ENCODE measurements at regions not wholly inside any gene's neighbourhood (a gene's known extent, or its start where the extent isn't known, plus 50 kb on each side); places are given as distances from the start of the nearest gene placed in this dataset.
A peak's percentile ranks its signal among the peaks of the same experiment; 100 is the strongest.
"Not testable (repeated sequence)": the region's sequence is repeated elsewhere in the genome, so short reads cannot be mapped to it uniquely, and the experiment has no call there.

DNA sequence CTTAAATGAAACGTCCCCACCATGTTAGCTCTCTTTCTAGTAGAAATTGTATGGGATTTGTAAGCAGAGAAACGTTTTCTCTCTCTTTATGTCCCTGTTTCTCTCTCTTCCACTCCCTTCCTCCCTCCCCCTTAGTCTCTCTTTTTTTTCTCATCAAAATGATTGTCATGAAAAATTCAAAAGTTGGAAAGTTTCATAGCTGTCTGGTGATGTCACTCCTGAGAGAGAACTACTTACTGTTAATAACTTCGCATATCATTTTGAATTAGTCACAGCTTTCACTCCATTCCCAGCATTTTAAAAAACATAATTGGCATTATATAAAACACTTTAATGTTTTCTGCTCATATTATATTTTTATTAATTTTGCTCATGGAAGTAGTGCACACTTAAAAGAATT, 331.1 kb downstream of the C3orf38 start:
- no peak for FAIRE-seq
- Histone ChIP-seq H3K36me3 (ENCODE audit: control insufficient read depth in 3 of 3, insufficient read depth in 2 of 3, low read depth in 1 of 3, low read length in 3 of 3) (no peaks in the 10 kb centered on the region), H3K27ac (ENCODE audit: low read depth in 1 of 3, low read length in 2 of 3) (no peak overlapping the region), H3K27me3 (ENCODE audit: control insufficient read depth in 3 of 3, insufficient read depth in 3 of 3, low read length in 3 of 3) (no peaks in the 10 kb centered on the region), H3K4me3 (ENCODE audit: low read depth in 1 of 3, low read length in 3 of 3) (no peak overlapping the region), H3K9me3 (ENCODE audit: control insufficient read depth in 2 of 2, insufficient read depth in 1 of 2, low read depth in 1 of 2, low read length in 1 of 2) (no peaks in the 10 kb centered on the region), H3K4me1 (ENCODE audit: control insufficient read depth in 3 of 3, insufficient read depth in 2 of 3, low read depth in 1 of 3, low read length in 2 of 3) (no peaks in the 10 kb centered on the region)
- no peak for DNase-seq
- WGBS, 3 donors = 49 to 61% (median 49%) methylated on average over 3 of the region's 3 CpGs

- no peak for FAIRE-seq
- DNase-seq = no peak
- Histone ChIP-seq H3K4me3 (ENCODE audit: low read depth in 1 of 3, low read length in 3 of 3) (no peak overlapping the region), H3K27ac (ENCODE audit: low read depth in 1 of 3, low read length in 2 of 3) (no peak overlapping the region), H3K27me3 (ENCODE audit: control insufficient read depth in 3 of 3, insufficient read depth in 3 of 3, low read length in 3 of 3) (no peaks in the 10 kb centered on the region), H3K4me1 (ENCODE audit: control insufficient read depth in 3 of 3, insufficient read depth in 2 of 3, low read depth in 1 of 3, low read length in 2 of 3) (no peaks in the 10 kb centered on the region), H3K36me3 (ENCODE audit: control insufficient read depth in 3 of 3, insufficient read depth in 2 of 3, low read depth in 1 of 3, low read length in 3 of 3) (no peaks in the 10 kb centered on the region), H3K9me3 (ENCODE audit: control insufficient read depth in 2 of 2, insufficient read depth in 1 of 2, low read depth in 1 of 2, low read length in 1 of 2) (no peaks in the 10 kb centered on the region)
Measured at GRCh38 chr3:88485001-88485400, 335.2 kb downstream of the C3orf38 start.

- not testable (repeated sequence) for H3K4me1 ChIP-seq (ENCODE audit: control insufficient read depth in 3 of 3, insufficient read depth in 2 of 3, low read depth in 1 of 3, low read length in 2 of 3); H3K9me3 ChIP-seq (ENCODE audit: control insufficient read depth in 2 of 2, insufficient read depth in 1 of 2, low read depth in 1 of 2, low read length in 1 of 2); H3K27ac ChIP-seq (ENCODE audit: low read depth in 1 of 3, low read length in 2 of 3); FAIRE-seq; H3K27me3 ChIP-seq (ENCODE audit: control insufficient read depth in 3 of 3, insufficient read depth in 3 of 3, low read length in 3 of 3); H3K36me3 ChIP-seq (ENCODE audit: control insufficient read depth in 3 of 3, insufficient read depth in 2 of 3, low read depth in 1 of 3, low read length in 3 of 3); DNase-seq; H3K4me3 ChIP-seq (ENCODE audit: low read depth in 1 of 3, low read length in 3 of 3)
- WGBS, 3 donors = 35 to 72% (median 59%) methylated on average over 15 of the region's 15 CpGs
Measured at GRCh38 chr3:88508818-88509217, 359.1 kb downstream of the C3orf38 start.

DNA sequence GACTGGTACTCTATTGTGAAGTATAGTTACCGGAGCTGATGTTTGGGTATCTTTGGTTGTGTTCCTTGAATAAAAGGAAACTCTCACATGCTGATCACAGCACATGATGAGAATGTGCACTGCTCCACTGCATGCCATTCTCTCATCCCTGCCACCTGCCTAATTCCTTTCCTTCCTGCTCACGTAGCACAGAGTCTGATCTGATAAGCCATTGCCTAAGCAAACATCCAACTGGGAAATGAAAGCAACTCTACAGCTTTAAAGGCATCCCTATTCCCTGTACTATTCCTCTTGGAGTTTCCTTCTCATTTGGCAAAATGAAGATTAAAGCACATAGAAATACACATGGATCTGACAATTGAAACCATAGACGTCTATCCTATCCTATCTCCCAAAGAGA, 359.8 kb downstream of the C3orf38 start:
- Histone ChIP-seq H3K9me3 (ENCODE audit: control insufficient read depth in 2 of 2, insufficient read depth in 1 of 2, low read depth in 1 of 2, low read length in 1 of 2) (no peaks in the 10 kb centered on the region), H3K27ac (ENCODE audit: low read depth in 1 of 3, low read length in 2 of 3) (no peak overlapping the region), H3K27me3 (ENCODE audit: control insufficient read depth in 3 of 3, insufficient read depth in 3 of 3, low read length in 3 of 3) (no peaks in the 10 kb centered on the region), H3K36me3 (ENCODE audit: control insufficient read depth in 3 of 3, insufficient read depth in 2 of 3, low read depth in 1 of 3, low read length in 3 of 3) (no peaks in the 10 kb centered on the region), H3K4me3 (ENCODE audit: low read depth in 1 of 3, low read length in 3 of 3) (no peak overlapping the region), H3K4me1 (ENCODE audit: control insufficient read depth in 3 of 3, insufficient read depth in 2 of 3, low read depth in 1 of 3, low read length in 2 of 3) (no peaks in the 10 kb centered on the region)
- peak; percentile 5 to 45 for DNase-seq
- FAIRE-seq = no peak
- 41 to 57% (median 48%) methylated on average over 3 of the region's 3 CpGs for WGBS, 3 donors

DNA sequence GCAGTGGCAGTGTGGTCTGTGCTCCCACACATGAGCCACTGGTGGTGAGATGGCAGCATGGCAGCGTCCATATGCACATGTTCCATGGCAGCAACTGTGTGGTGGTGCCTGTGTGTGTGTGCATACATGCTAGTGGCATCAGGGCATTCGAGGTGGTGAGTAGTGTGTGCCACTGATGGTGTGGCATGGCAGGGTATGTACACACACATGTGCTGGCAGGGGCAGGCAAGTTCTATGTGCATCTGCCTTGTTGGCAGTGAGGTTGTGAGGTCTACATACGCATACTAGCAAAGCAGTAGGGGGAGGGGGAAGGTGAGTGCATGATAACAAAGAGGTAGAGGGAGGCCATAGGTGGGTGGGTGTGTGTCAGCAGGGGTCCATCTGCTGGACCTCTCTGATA, 378.7 kb downstream of the C3orf38 start:
- Histone ChIP-seq H3K9me3 (ENCODE audit: control insufficient read depth in 2 of 2, insufficient read depth in 1 of 2, low read depth in 1 of 2, low read length in 1 of 2) (peaks cover 0 to 1% of the 10 kb centered on the region in 2 donors), H3K27ac (ENCODE audit: low read depth in 1 of 3, low read length in 2 of 3) (no peak overlapping the region), H3K4me1 (ENCODE audit: control insufficient read depth in 3 of 3, insufficient read depth in 2 of 3, low read depth in 1 of 3, low read length in 2 of 3) (no peaks in the 10 kb centered on the region), H3K27me3 (ENCODE audit: control insufficient read depth in 3 of 3, insufficient read depth in 3 of 3, low read length in 3 of 3) (no peaks in the 10 kb centered on the region), H3K4me3 (ENCODE audit: low read depth in 1 of 3, low read length in 3 of 3) (no peak overlapping the region), H3K36me3 (ENCODE audit: control insufficient read depth in 3 of 3, insufficient read depth in 2 of 3, low read depth in 1 of 3, low read length in 3 of 3) (no peaks in the 10 kb centered on the region)
- no peak for DNase-seq
- 65 to 79% (median 67%) methylated on average over 3 of the region's 3 CpGs for WGBS, 3 donors
- FAIRE-seq = no peak

GRCh38 chr3:88534534-88534933, 384.8 kb downstream of the C3orf38 start:
- Histone ChIP-seq H3K27me3 (ENCODE audit: control insufficient read depth in 3 of 3, insufficient read depth in 3 of 3, low read length in 3 of 3) (no peaks in the 10 kb centered on the region), H3K27ac (ENCODE audit: low read depth in 1 of 3, low read length in 2 of 3) (no peak overlapping the region), H3K4me1 (ENCODE audit: control insufficient read depth in 3 of 3, insufficient read depth in 2 of 3, low read depth in 1 of 3, low read length in 2 of 3) (no peaks in the 10 kb centered on the region), H3K36me3 (ENCODE audit: control insufficient read depth in 3 of 3, insufficient read depth in 2 of 3, low read depth in 1 of 3, low read length in 3 of 3) (no peaks in the 10 kb centered on the region), H3K4me3 (ENCODE audit: low read depth in 1 of 3, low read length in 3 of 3) (no peak overlapping the region), H3K9me3 (ENCODE audit: control insufficient read depth in 2 of 2, insufficient read depth in 1 of 2, low read depth in 1 of 2, low read length in 1 of 2) (no peaks in the 10 kb centered on the region)
- WGBS, 3 donors = 61 to 71% (median 66%) methylated on average over 4 of the region's 4 CpGs
- FAIRE-seq (no peak), DNase-seq (no peak)

DNA sequence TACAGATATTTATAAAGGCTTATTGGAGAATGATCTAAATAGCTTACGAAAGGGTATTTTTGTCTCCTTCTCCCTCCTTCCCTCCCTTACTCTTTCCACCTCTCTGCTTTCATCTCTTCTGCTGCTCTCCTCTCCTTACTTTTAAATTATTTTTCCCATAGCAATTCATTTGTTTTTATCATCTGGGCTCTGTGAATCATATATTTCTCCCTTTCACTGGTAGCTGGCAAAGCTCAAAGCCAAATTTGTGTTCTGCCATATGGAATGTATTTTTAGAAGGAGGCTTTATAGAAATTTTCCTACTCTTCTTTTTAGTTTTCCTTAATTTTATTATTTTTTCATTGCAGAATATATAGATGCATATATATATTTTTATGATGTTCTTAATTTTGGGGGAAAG, 385.8 kb downstream of the C3orf38 start:
- DNase-seq = no peak
- Histone ChIP-seq H3K27me3 (ENCODE audit: control insufficient read depth in 3 of 3, insufficient read depth in 3 of 3, low read length in 3 of 3) (no peaks in the 10 kb centered on the region), H3K4me3 (ENCODE audit: low read depth in 1 of 3, low read length in 3 of 3) (no peak overlapping the region), H3K36me3 (ENCODE audit: control insufficient read depth in 3 of 3, insufficient read depth in 2 of 3, low read depth in 1 of 3, low read length in 3 of 3) (no peaks in the 10 kb centered on the region), H3K27ac (ENCODE audit: low read depth in 1 of 3, low read length in 2 of 3) (no peak overlapping the region), H3K9me3 (ENCODE audit: control insufficient read depth in 2 of 2, insufficient read depth in 1 of 2, low read depth in 1 of 2, low read length in 1 of 2) (no peaks in the 10 kb centered on the region), H3K4me1 (ENCODE audit: control insufficient read depth in 3 of 3, insufficient read depth in 2 of 3, low read depth in 1 of 3, low read length in 2 of 3) (no peaks in the 10 kb centered on the region)
- WGBS, 3 donors = 87 to 96% (median 93%) methylated on average over 1 of the region's 1 CpG
- FAIRE-seq = no peak

GRCh38 chr3:88542916-88543315, 393.2 kb downstream of the C3orf38 start:
- Histone ChIP-seq H3K36me3 (ENCODE audit: control insufficient read depth in 3 of 3, insufficient read depth in 2 of 3, low read depth in 1 of 3, low read length in 3 of 3) (no peaks in the 10 kb centered on the region), H3K27me3 (ENCODE audit: control insufficient read depth in 3 of 3, insufficient read depth in 3 of 3, low read length in 3 of 3) (no peaks in the 10 kb centered on the region), H3K4me3 (ENCODE audit: low read depth in 1 of 3, low read length in 3 of 3) (no peak overlapping the region), H3K9me3 (ENCODE audit: control insufficient read depth in 2 of 2, insufficient read depth in 1 of 2, low read depth in 1 of 2, low read length in 1 of 2) (peaks cover 0 to 7% of the 10 kb centered on the region in 2 donors), H3K27ac (ENCODE audit: low read depth in 1 of 3, low read length in 2 of 3) (no peak overlapping the region), H3K4me1 (ENCODE audit: control insufficient read depth in 3 of 3, insufficient read depth in 2 of 3, low read depth in 1 of 3, low read length in 2 of 3) (no peaks in the 10 kb centered on the region)
- no peak for DNase-seq
- no peak for FAIRE-seq

DNA sequence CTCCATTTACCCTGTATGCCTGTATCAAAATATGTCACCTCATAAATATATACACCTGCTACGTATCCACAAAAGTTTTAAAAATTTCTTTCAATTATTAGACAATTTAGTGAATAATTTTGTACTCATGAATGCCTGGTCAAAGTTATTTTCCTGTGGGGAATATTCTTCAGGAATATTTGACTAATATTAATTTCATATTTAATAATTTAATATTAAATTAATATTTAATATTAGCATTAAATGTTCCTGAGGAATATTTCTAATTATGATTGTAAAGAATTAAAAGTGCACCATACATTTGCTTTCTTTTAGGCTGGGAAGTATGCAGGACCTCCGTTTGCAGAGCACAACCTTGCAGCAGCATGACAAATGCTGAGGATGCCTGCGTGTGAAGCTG, 422.7 kb downstream of the C3orf38 start:
- FAIRE-seq (no peak), DNase-seq (no peak)
- no peak overlapping the region for H3K4me3 ChIP-seq (ENCODE audit: low read depth in 1 of 3, low read length in 3 of 3)
- H3K27ac ChIP-seq (ENCODE audit: low read depth in 1 of 3, low read length in 2 of 3) = no peak overlapping the region
- H3K36me3 ChIP-seq (ENCODE audit: control insufficient read depth in 3 of 3, insufficient read depth in 2 of 3, low read depth in 1 of 3, low read length in 3 of 3) = no peaks in the 10 kb centered on the region
- H3K27me3 ChIP-seq (ENCODE audit: control insufficient read depth in 3 of 3, insufficient read depth in 3 of 3, low read length in 3 of 3) = no peaks in the 10 kb centered on the region
- no peaks in the 10 kb centered on the region for H3K4me1 ChIP-seq (ENCODE audit: control insufficient read depth in 3 of 3, insufficient read depth in 2 of 3, low read depth in 1 of 3, low read length in 2 of 3)
- no peaks in the 10 kb centered on the region for H3K9me3 ChIP-seq (ENCODE audit: control insufficient read depth in 2 of 2, insufficient read depth in 1 of 2, low read depth in 1 of 2, low read length in 1 of 2)
- 81 to 88% (median 82%) methylated on average over 3 of the region's 3 CpGs for WGBS, 3 donors

Measured in small intestine (tissue), 7 donors.